ENCODE measurements at regions not wholly inside any gene's neighbourhood (a gene's known extent, or its start where the extent isn't known, plus 50 kb on each side); places are given as distances from the start of the nearest gene placed in this dataset.

DNA sequence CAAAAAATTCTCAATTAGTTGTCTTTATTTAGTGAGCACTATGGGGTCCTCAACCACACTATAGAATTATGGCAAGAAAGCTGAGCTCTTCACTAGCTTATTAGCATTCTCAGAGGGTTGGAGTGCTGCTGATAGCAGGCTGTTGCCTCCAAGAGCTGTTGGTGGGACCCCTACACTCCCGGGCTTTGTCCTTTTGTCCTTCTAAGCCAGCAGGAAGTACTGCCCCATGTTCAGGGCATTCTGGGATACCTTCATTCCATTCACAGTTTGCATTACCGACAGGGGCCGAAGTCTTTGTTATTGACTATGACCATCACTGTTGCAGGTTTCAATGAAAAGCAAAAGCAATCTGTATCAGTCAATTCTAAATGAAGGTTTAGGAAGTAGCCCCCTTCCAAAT lies 89.5 kb upstream of the OTX2 start:
- H4K20me1 ChIP-seq (ENCODE audit: control insufficient read depth, extremely low read depth, insufficient read depth, low read length) = no peaks in the 10 kb centered on the region
- dilution Hi-C loops (cut with MboI; ENCODE audit: extremely low pct_ligation_motif_present, low sequenced_read_pairs) = no loop called here
- no peaks in the 10 kb centered on the region for H3K79me2 ChIP-seq (ENCODE audit: control insufficient read depth, insufficient read depth, low read length)
- H3K27ac ChIP-seq (ENCODE audit: control insufficient read depth, insufficient read depth, low read length) = no peak overlapping the region
- H3K9ac ChIP-seq (ENCODE audit: control insufficient read depth, extremely low read depth, insufficient read depth, low read length) = no peak overlapping the region
- H3K36me3 ChIP-seq (ENCODE audit: control insufficient read depth in 2 of 2, extremely low read depth in 1 of 2, insufficient read depth in 2 of 2, low read length in 2 of 2) = no peaks in the 10 kb centered on the region
- no peaks in the 10 kb centered on the region for H3K27me3 ChIP-seq (ENCODE audit: control insufficient read depth, extremely low read depth, insufficient read depth, low read length)
- TF ChIP-seq EZH2 (IDR thresholded peaks at IDR 0.05; ENCODE audit: low read length) (no peak), CTCF (optimal IDR thresholded peaks at IDR 0.05 in 1 of 3, IDR thresholded peaks at IDR 0.05 in 1 of 3, conservative IDR thresholded peaks at IDR 0.05 in 1 of 3; ENCODE audit: extremely low read depth in 1 of 3, insufficient read depth in 2 of 3, low read length in 3 of 3) (no peak)
- H3K9me3 ChIP-seq (ENCODE audit: control insufficient read depth, low read depth, low read length) = no peaks in the 10 kb centered on the region
- no peak for FAIRE-seq
- H3K4me2 ChIP-seq (ENCODE audit: control insufficient read depth, extremely low read depth, insufficient read depth, low read depth, low read length) = no peak overlapping the region
- no peaks in the 10 kb centered on the region for H3K9me1 ChIP-seq (ENCODE audit: control insufficient read depth, extremely low read depth, insufficient read depth, low read length)
- DNase-seq (ENCODE audit: low read depth, low spot score) = no peak
- H3K4me1 ChIP-seq (ENCODE audit: control insufficient read depth, extremely low read depth, insufficient read depth, low read length) = no peaks in the 10 kb centered on the region
- no peak overlapping the region for H3K4me3 ChIP-seq (ENCODE audit: control insufficient read depth in 2 of 3, extremely low read depth in 1 of 3, insufficient read depth in 2 of 3, low read depth in 1 of 3, low read length in 3 of 3)
- H2AFZ ChIP-seq (ENCODE audit: control insufficient read depth, low read length) = no peak overlapping the region

DNA sequence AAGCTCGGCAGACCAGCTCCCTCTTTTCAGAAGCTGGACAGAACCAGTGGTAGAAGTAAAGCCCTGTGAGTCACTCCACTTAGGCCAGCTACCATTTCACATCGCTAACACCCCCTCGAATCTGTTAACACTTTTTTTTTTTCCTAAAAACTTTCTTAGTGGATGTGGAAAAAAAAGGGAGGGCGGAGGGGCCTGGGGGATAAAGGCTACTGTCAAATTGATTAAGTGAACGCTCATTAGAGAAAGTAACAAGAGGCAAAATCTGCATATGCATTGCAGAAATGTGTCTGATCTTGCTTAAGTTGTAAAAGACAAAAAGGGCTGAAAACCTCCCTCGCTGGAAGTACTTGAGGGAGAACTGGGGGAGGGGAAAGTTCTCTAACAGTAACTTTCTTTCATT lies 86.6 kb upstream of the OTX2 start:
- Histone ChIP-seq H3K36me3 (ENCODE audit: control insufficient read depth in 2 of 2, extremely low read depth in 1 of 2, insufficient read depth in 2 of 2, low read length in 2 of 2) (no peaks in the 10 kb centered on the region), H3K4me3 (ENCODE audit: control insufficient read depth in 2 of 3, extremely low read depth in 1 of 3, insufficient read depth in 2 of 3, low read depth in 1 of 3, low read length in 3 of 3) (no peak overlapping the region), H3K9me1 (ENCODE audit: control insufficient read depth, extremely low read depth, insufficient read depth, low read length) (no peaks in the 10 kb centered on the region), H3K27me3 (ENCODE audit: control insufficient read depth, extremely low read depth, insufficient read depth, low read length) (no peaks in the 10 kb centered on the region), H3K27ac (ENCODE audit: control insufficient read depth, insufficient read depth, low read length) (no peak overlapping the region), H3K9ac (ENCODE audit: control insufficient read depth, extremely low read depth, insufficient read depth, low read length) (no peak overlapping the region), H4K20me1 (ENCODE audit: control insufficient read depth, extremely low read depth, insufficient read depth, low read length) (no peaks in the 10 kb centered on the region), H3K79me2 (ENCODE audit: control insufficient read depth, insufficient read depth, low read length) (no peaks in the 10 kb centered on the region), H3K4me1 (ENCODE audit: control insufficient read depth, extremely low read depth, insufficient read depth, low read length) (no peaks in the 10 kb centered on the region), H3K9me3 (ENCODE audit: control insufficient read depth, low read depth, low read length) (no peaks in the 10 kb centered on the region), H2AFZ (ENCODE audit: control insufficient read depth, low read length) (no peak overlapping the region), H3K4me2 (ENCODE audit: control insufficient read depth, extremely low read depth, insufficient read depth, low read depth, low read length) (no peak overlapping the region)
- TF ChIP-seq EZH2 (IDR thresholded peaks at IDR 0.05; ENCODE audit: low read length) = no peak
- TF ChIP-seq CTCF (optimal IDR thresholded peaks at IDR 0.05 in 1 of 3, IDR thresholded peaks at IDR 0.05 in 1 of 3, conservative IDR thresholded peaks at IDR 0.05 in 1 of 3; ENCODE audit: extremely low read depth in 1 of 3, insufficient read depth in 2 of 3, low read length in 3 of 3) = no peak
- dilution Hi-C loops (cut with MboI; ENCODE audit: extremely low pct_ligation_motif_present, low sequenced_read_pairs) = no loop called here
- FAIRE-seq (no peak), DNase-seq (ENCODE audit: low read depth, low spot score) (no peak)

Data from keratinocyte (primary cell).